ENCODE measurements at regions not wholly inside any gene's neighbourhood (a gene's known extent, or its start where the extent isn't known, plus 50 kb on each side); places are given as distances from the start of the nearest gene placed in this dataset.

GRCh38 chr10:107803546-107803945, 639.0 kb upstream of the SORCS1 start:
- DNase-seq (ENCODE audit: low read depth in 1 of 2, low spot score in 1 of 2) = no peak
- Histone ChIP-seq H3K4me3 (no peak overlapping the region), H3K9me3 (ENCODE audit: low read depth) (no peaks in the 10 kb centered on the region), H3K27ac (no peak overlapping the region), H3K36me3 (no peaks in the 10 kb centered on the region), H3K4me1 (ENCODE audit: low read depth) (no peaks in the 10 kb centered on the region), H3K27me3 (no peaks in the 10 kb centered on the region)
- no peak for TF ChIP-seq CTCF (IDR thresholded peaks at IDR 0.05; ENCODE audit: low read depth, low read length)

GRCh38 chr10:107800061-107800460, 635.6 kb upstream of the SORCS1 start:
- H3K27ac ChIP-seq = no peak overlapping the region
- TF ChIP-seq CTCF (IDR thresholded peaks at IDR 0.05; ENCODE audit: low read depth, low read length) = no peak
- no peak overlapping the region for H3K4me3 ChIP-seq
- no peaks in the 10 kb centered on the region for H3K9me3 ChIP-seq (ENCODE audit: low read depth)
- H3K4me1 ChIP-seq (ENCODE audit: low read depth) = no peaks in the 10 kb centered on the region
- H3K27me3 ChIP-seq = no peaks in the 10 kb centered on the region
- no peaks in the 10 kb centered on the region for H3K36me3 ChIP-seq
- DNase-seq (ENCODE audit: low read depth in 1 of 2, low spot score in 1 of 2) = no peak

GRCh38 chr10:107790271-107790670, 625.8 kb upstream of the SORCS1 start:
- DNase-seq (ENCODE audit: low read depth in 1 of 2, low spot score in 1 of 2) = peak in 1 of 2 donors; percentile 15
- H3K27ac ChIP-seq = no peak overlapping the region
- no peak overlapping the region for H3K4me3 ChIP-seq
- H3K36me3 ChIP-seq = no peaks in the 10 kb centered on the region
- peaks cover 3% of the 10 kb centered on the region for H3K9me3 ChIP-seq (ENCODE audit: low read depth)
- no peaks in the 10 kb centered on the region for H3K27me3 ChIP-seq
- no peak for TF ChIP-seq CTCF (IDR thresholded peaks at IDR 0.05; ENCODE audit: low read depth, low read length)
- H3K4me1 ChIP-seq (ENCODE audit: low read depth) = no peaks in the 10 kb centered on the region

- H3K27ac ChIP-seq = no peak overlapping the region
- H3K4me3 ChIP-seq = no peak overlapping the region
- DNase-seq (ENCODE audit: low read depth in 1 of 2, low spot score in 1 of 2) = no peak
- no peaks in the 10 kb centered on the region for H3K9me3 ChIP-seq (ENCODE audit: low read depth)
- H3K4me1 ChIP-seq (ENCODE audit: low read depth) = no peaks in the 10 kb centered on the region
- no peaks in the 10 kb centered on the region for H3K36me3 ChIP-seq
- no peaks in the 10 kb centered on the region for H3K27me3 ChIP-seq
- TF ChIP-seq CTCF (IDR thresholded peaks at IDR 0.05; ENCODE audit: low read depth, low read length) = no peak
These were observed 606.6 kb upstream of the SORCS1 start for GRCh38 chr10:107771066-107771465.

- H3K27ac ChIP-seq = no peak overlapping the region
- H3K4me1 ChIP-seq (ENCODE audit: low read depth) = no peaks in the 10 kb centered on the region
- no peaks in the 10 kb centered on the region for H3K36me3 ChIP-seq
- no peaks in the 10 kb centered on the region for H3K9me3 ChIP-seq (ENCODE audit: low read depth)
- DNase-seq (ENCODE audit: low read depth in 1 of 2, low spot score in 1 of 2) = no peak
- no peaks in the 10 kb centered on the region for H3K27me3 ChIP-seq
- H3K4me3 ChIP-seq = no peak overlapping the region
- no peak for TF ChIP-seq CTCF (IDR thresholded peaks at IDR 0.05; ENCODE audit: low read depth, low read length)
These were observed 602.7 kb upstream of the SORCS1 start for GRCh38 chr10:107767185-107767584.

GRCh38 chr10:107754814-107755213, 590.3 kb upstream of the SORCS1 start:
- no peak for DNase-seq (ENCODE audit: low read depth in 1 of 2, low spot score in 1 of 2)
- no peak for TF ChIP-seq CTCF (IDR thresholded peaks at IDR 0.05; ENCODE audit: low read depth, low read length)
- H3K36me3 ChIP-seq = no peaks in the 10 kb centered on the region
- no peaks in the 10 kb centered on the region for H3K9me3 ChIP-seq (ENCODE audit: low read depth)
- no peaks in the 10 kb centered on the region for H3K4me1 ChIP-seq (ENCODE audit: low read depth)
- H3K27me3 ChIP-seq = no peaks in the 10 kb centered on the region
- H3K27ac ChIP-seq = no peak overlapping the region
- H3K4me3 ChIP-seq = no peak overlapping the region
